Activated T-helper 1 cell treated with anti-CD3 and anti-CD28 coated beads, Interleukin-2, amount 50 U/mL, for 16 hours (primary cell): ENCODE measurements at regions not wholly inside any gene's neighbourhood (a gene's known extent, or its start where the extent isn't known, plus 50 kb on each side); places are given as distances from the start of the nearest gene placed in this dataset.
"Not testable (repeated sequence)": the region's sequence is repeated elsewhere in the genome, so short reads cannot be mapped to it uniquely, and the experiment has no call there.

Source experiments
- DNase-seq, 2 donors: peaks; one replicate each; pipeline ENCODE4 v3.0.0-alpha.2; 2020; ENCODE audit warnings: low read depth in 1 of 2, low spot score in 1 of 2

DNA sequence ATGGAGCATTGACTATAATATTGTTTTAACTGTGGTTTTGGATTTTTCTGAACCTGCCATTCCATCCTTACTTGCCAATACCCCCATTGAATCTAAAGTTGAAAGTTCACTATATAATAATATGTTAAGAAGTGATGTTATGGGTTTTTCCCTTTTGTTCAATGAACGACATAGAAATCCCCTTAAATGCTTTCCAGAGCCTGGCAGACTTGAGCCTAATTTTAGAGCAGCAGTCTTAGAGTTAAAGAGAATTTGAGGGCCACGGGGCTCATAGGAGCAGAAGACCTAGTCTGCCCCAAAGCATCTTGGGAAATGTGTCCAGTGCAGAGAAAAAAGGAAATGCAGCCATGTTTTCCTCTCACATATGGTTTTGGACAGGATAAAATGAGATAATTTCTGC, 146.1 kb upstream of the SLC44A1 start:
- no peak for DNase-seq

DNA sequence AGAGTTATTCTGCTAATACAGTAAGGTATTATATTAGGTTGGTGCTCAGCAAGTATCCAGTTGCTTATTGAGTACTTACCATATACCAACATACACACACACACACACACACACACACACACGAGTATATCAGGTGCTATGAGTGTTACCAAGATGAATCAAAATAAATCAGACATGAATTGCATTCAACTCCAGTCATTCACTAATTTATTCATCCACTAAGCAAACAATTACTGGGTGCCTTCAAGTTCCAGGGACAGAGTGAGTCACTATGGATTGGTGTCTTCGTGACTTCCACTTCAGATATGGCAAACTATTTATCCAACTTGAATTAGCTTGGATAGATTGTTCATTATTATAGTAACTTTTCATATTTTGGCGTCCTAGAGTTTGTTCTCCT, 140.7 kb upstream of the SLC44A1 start:
- no peak for DNase-seq

DNA sequence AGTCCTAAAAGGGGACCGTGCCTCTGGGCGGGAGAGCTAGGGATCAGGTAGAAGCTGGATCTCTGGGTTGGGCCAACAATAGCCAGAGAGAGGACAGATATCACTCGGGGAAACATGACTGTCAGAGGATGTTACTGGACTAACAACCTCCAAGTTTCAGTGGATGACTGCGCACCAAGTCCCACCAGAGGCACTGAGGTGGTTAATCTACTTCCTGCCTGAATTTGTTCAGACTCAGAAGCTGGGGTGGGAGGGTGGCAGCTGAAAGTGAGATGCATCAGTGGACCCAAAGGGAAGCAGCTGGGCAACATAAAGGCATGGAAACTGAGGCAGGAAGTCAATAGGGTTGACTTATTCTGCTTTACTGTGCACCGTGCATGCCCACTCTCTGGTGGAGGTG, 130.1 kb upstream of the SLC44A1 start:
- no peak for DNase-seq

DNA sequence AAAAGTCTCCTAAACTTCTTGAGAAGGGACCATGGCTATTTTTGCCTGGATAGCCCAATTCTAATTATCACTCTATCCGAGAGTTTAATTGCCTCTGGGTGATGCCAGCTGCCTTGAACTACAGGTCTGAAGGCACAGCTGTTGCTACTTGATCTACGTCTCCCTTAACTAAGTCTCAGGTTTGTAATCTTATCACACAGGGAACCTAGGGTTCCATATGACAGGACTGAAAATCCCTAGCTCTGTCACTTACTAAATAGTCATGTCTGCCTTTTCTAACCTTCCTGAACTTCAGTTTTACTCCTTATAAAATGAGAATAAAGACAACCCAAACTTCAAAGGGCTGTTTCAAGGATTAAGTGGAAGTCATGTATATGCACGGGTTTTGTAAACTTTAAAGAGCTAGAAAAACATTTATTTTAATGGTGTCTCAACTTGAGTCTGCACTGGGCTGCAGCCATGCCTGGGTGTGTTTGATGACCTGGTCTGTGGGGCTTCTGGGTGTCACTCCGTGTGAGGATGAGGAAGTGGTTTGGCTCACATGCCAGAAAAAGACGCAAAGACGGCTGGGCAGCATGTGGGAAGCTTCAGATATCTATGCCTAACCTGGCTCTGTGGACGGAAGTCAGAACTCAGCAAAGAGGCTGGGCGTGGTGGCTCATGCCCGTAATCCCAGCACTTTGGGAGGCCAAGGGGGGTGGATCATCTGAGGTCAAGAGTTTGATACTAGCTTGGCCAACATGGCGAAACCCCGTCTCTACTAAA, 129.3 kb upstream of the SLC44A1 start:
- DNase-seq: no peak

DNA sequence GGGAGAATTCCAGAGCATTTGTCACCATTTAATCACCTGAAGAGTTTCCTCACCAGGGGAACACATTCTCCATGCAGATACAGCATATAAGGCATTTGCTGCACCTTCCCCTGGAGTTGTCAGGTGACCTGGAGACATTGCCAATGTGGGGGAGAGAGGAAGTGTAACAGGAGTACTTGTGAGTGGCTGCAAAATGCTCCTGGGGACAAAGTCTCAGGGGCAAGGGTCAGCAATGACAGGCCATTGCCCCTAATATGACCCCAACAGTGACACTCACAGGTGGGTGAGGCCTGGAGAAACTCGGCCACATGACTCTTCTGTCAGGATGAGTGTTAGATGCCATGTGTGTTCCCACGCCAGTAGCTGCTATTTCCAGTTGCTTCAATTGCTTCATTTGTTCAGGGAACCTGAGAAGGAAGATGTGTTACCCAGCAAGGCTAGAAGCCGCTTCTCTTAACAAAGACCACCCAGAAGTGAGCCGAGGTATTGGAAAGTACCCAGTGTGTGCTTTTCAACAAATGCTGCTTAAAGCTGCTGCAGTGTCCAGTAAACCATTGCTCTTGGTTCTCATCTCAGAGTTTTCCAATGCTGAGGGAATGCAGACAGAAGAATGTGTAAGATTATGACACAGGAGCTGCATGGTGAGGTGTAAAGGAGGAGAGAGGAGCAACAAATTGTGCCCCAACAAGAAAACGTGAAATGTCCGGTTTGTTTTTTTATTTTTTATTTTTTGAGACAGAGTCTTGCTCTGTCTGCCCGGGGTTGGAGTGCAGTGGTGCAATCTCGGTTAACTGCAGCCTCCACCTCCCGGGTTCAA, 128.2 kb upstream of the SLC44A1 start:
- no peak for DNase-seq

DNA sequence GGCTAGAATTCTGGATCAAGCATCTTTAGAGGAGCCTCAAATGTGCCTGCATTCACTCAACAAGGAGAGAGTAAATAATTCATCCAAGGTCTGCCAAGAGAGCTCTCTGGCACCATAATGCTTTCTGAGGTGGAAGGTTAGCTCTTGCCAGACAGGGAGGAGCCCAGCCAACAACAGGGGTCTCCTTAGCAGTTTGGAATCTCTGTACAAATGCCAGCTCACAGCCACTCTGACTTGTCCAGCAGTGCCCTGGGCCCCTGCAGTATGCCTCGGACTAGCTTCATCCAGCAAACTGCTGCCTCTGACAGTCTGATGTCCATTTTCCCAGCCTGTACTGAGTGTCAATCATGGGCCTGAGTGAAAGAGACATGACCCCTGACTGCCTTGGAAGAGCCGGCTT, 127.2 kb upstream of the SLC44A1 start:
- DNase-seq: no peak

DNA sequence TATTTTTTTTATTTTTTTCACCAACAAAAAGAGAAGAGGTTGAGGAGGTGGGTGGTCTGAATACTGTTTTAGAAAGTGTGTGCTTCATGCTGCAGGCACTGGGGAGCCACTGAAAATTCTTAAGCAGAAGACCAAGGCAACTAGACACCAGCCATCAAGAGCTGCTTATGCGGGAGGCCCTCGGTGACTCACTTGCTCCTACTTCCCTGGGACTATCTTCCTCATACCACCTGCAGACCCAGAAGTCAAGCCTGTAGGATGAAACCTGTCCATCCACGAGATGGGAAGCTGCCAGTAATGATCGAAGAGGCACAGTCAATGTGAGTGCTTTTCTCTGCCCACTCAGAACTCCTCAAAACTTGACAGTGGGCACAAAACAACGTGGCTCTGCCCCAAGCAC, 125.8 kb upstream of the SLC44A1 start:
- DNase-seq: no peak

DNA sequence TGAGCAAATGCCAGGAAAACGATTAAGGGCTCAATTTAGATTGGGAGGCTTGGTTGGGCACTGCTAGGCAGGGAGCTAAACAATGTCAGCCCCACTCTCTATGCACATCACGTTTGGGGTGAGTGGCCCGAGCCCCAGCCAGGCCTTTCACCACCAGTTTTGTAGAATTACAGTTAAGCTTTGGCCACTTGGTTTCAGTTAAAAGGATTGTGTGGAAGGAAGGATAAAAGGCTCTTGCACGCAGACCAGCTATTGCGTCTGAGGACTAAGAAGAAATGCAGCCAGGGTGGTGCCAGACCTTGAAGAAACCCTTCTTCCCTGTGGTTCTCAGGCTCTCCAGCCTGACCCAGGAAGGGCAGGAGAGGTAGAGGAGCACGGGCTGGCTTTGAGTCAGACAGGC, 125.3 kb upstream of the SLC44A1 start:
- DNase-seq: no peak

DNA sequence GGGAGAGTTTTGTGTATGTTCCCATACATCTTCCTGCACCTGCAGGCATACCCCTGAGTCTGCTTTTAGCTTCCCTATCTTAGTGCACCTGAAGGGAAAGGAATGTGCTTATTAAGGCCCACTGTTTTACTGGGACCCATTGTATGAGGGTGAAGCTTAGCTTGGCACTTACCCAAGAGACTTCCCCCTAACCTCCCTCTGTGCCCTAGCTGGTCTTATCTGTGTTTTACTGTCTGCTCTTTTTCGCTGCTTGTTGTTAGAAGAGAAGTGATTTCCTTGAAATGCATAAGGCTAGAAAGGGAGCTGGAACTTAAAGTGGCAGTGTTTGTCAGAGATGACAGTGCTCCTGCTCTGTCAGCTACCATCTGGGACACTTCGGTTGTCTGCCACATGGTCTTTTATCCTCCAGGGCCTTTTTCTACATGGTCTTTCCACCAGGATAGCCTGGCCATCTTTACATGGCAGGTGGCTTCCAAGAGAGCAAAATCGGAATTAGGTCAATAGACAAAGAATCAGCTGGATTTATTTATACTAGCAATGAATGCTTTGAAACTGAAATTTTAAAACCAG, 122.5 kb upstream of the SLC44A1 start:
- DNase-seq: no peak

DNA sequence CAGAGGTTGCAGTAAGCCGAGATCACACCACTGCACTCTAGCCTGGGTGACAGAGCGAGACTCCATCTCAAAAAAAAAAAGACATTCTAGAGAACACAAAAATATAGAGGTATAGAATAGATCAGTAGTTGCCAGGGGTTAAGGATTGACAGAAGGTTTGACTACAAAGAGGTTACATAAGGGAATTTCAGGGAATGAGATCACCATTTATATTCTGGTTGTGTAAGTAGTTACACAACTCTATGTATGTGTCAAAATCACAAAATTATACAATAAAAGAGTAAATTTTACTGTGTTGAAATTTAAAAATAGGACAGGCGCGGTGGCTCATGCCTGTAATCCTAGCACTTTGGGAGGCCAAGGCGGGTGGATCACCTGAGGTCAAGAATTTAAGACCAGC, 119.9 kb upstream of the SLC44A1 start:
- DNase-seq: not testable (repeated sequence)

DNA sequence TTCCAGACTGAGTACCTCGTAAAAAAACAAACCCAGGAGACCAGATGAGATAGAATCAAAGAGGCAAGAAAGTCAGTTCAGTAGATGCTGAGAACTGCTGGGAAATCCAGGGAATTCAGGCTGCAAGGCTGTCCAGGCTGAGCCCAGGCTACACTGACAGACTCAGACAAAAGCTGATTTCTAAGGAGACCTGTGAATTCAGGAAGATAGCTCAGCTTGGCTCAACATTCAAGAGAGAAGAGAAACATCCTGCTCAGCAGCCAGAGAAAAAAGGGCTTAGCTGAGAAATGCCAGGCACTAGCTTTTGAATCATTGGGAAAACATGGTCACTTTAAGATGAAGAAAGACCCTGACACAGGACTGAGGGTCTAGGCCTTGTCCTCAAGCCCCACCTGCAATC, 118.2 kb upstream of the SLC44A1 start:
- DNase-seq: no peak

DNA sequence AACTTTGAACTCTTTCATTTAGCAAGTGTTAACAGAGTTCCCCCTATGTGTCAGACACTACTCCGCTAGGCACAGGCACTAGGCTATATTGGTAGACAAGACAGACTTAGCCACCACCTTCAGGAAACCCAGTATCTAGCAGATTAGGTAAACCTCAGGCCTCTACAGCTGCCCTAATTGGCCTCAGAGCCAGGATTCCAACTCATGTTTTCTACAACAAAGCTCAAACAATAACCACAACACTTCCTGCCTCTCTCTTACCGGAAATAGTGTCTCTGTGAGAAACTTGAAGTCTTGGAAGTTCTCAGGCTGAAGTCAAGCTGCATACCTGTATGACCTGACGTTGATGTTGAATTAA, 116.6 kb upstream of the SLC44A1 start:
- DNase-seq: peak in 1 of 2 donors; percentile 14

DNA sequence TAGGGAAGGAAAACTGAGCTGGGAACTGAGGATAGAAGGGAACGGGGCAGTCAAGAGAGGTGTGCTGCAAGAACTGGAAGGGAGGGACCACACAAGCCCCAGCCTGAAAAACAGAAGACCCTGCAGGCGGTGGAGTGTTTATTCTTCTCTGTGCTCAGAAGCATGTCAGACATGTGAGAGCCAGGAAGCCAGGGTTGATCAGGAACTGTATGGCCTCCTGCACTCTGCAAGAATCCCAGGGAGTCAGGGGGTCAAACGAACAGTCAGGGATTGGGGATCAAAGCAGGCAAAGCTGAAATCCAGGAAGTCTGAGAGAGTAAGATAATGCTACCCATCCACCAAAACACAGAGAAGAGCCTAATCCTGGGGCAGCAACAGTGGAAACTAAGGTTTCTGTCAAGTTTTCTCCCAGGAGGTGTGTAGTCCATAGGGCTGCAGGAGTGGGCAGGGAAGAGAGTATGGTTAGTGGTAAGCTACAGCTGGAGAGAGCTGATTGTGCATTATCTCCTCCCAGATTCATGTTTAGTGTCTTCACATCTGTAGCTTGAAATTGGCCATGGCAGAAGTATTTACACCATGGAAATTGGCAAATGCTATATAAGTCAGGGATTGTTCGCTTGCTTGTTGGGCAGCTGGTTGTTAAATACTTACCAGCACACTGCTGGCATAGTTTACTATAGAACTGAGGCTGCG, 115.4 kb upstream of the SLC44A1 start:
- DNase-seq: no peak

DNA sequence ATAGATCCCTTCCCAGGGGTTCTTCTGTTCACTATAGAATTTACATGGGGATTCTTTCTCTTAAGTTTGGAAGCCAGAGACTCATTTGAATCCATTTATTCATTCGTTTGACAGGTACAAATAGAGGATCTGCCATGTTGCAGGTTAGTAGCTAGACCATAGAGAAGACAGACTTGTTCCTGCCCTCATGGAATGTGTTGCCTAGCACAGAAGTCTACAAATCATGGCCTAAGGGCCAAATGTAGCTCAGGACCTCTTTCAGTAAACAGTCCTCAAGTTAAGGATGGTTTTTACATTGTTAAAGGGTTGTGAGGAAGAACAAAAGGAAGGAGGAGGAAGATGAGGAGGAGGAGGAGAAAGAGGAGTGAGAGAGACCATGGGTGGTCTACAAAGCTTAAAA, 114.7 kb upstream of the SLC44A1 start:
- DNase-seq: no peak

DNA sequence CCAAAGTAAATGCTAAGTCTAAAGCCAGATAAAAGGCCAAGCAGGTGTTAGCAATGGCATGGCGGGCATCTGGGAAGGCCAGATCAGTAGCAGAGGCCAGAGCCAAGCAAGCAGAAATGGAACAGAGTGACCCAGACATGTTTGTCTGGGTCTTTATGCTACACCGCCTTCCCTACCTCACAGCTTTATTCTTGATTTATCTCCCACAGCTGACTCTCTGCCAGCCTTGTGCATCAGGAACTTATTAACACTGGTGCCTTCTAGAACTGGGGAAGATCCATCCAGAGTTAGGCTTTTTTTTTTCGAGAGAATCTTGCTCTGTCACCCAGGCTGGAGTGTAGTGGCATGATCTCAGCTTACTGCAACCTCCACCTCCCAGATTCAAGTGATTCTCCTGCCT, 112.5 kb upstream of the SLC44A1 start:
- DNase-seq: no peak

DNA sequence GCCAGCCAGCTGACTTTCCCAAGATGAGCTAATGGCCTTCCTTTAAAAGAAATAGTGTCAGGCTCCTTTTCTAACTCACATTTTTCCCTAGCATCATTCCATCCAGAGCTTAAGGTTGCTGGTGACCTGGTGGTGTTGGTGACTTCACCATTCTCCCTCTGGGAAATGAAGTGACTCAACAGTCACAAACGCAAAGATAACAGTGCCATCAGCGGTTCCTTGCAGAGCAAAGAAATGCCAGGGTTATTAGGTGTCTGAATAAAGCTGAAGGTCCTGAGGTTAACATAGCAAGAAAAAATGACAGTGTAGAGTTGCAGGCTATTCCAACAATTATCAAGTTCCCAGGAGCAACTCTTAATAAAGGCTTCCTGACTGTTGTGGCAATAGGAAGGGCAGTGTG, 111.8 kb upstream of the SLC44A1 start:
- no peak for DNase-seq

DNA sequence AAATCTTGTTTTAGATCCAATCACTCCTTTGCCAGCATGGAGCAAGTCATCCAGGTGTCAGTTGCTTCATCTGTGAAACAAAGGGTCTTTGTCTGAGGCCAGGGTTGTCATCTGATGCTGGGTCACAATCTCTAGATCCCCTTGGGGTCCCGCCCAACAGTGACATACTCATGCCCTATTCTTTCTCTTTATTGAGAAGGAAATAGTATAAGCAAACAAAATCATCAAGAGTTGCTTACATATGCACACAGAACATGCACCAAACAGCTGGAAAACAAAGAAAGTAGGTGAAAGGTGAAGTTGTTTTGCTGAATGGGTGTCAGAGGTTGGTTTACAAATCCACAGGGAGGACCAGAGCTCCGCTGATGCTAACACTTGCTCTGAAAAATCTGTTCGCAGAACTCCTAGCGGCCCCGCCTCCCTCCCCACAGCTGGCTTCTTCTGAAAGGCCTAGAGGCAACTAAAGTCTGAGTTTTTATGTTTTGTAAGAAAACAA, 106.1 kb upstream of the SLC44A1 start:
- DNase-seq: no peak

DNA sequence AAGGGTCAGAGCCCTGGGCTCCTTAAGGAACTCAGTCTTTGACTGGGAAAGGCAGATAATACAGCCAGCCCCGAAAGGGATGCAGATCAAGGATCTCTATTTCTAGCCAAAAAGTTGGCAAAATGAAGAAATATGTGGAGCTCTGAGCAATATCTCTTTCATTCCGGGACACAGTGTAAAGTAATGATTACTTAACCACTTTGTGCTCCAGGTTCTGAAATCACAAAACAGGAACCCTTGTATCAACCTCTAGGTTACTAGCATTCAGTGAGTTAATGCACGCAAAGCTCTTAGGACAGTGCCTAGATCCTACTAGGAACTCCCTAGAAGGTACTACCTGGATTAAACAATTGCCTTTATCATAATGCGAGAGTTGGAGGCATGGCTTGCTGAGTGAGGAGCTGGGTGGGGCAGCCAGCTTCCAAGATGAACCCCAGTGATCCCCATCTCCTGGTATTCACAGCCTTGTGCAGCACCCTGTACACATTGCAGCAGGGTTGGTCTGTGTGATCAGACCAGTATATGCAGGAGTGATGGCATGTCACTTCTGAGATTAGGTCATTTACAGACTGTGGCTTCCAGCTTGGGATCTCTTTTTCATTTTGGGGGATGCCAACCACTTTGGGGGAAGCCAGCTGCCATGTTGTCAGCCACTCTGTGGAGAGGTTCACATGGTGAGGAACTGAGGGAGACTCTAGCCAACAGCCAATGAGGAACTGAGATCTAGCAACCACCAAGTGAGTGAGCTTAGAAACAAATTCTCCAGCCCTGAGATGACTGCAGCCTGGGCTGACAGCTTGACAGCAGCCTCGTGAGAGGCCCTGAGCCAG, 103.1 kb upstream of the SLC44A1 start:
- DNase-seq: no peak

DNA sequence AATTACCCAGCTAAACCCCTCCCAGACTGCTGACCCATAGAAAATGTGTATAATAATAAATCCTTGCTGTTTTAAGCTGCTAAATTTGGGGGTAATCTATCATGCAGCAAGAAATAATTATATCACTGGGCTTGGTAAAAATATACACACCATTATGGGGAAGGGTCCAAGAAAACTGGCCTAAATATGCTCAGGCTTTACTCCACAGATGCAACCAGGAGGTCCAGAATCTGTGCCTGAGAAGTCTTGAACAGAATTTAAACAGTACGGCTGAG, 102.5 kb upstream of the SLC44A1 start:
- no peak for DNase-seq

DNA sequence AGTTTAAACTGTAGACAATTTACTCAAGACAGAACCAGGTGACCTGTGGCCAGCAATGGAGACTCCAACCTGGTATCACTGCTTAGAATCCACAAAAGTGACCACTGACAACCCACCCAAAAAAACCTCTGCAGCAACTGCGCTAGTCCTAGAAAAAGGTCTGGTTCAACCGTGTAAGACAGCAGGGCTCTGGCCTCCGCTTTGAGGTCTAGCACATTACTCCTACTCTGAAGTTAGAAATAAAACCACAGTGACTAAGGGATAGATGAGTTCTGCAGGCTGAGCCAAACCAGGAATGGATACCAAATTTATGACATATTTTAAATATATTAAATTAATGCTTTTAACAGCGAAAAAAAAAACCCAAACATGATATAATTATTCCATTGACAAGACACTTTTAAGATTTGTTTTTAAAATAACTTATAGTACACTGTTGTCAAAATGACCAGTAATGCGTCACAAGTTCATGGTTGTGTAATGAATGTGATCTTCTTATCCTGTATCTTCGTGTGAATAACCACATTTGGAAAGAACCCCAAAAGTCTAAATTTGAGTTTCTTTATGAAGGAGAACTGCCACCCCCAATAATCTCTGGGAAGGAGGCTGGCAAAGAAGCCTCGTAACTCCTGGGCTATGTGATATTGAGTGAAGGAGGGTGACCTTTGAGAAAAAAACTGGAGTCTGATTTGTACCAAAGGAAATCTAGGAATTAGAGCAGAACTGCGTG, 101.9 kb upstream of the SLC44A1 start:
- DNase-seq: no peak

DNA sequence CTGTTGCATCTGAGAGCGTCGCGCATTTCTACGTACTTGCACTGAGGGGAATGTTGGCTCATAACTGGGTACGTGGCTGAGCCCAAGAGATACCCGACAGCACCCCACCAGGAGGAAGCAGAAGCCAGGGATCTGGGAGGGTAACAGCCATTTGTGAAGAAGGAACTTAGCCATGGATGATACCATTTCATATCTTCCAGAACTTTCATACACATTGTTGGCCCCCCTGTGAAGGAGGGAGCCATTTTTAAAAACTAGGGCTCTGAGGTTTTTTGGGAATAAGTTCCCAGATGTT, 101.4 kb upstream of the SLC44A1 start:
- DNase-seq: no peak
